ENCODE measurements at regions not wholly inside any gene's neighbourhood (a gene's known extent, or its start where the extent isn't known, plus 50 kb on each side); places are given as distances from the start of the nearest gene placed in this dataset.

GRCh38 chr11:81342966-81343365 is 1390.7 kb downstream of the FAM181B start (continued):
- TF ChIP-seq MYC (IDR thresholded peaks at IDR 0.05; ENCODE audit: borderline replicate concordance, low read length) = no peak

GRCh38 chr11:81340225-81340624 is 1393.4 kb downstream of the FAM181B start:
- TF ChIP-seq CHD2 (IDR thresholded peaks at IDR 0.05; ENCODE audit: low read length, partially characterized antibody) = no peak
- no peak for TF ChIP-seq ZC3H11A (IDR thresholded peaks at IDR 0.05)
- TF ChIP-seq ZNF302 (CRISPR knock-in tag; IDR thresholded peaks at IDR 0.05) = no peak
- no peak for TF ChIP-seq CTCF (IDR thresholded peaks at IDR 0.05)
- TF ChIP-seq EHMT2 (IDR thresholded peaks at IDR 0.05; ENCODE audit: low read depth) = no peak
- TF ChIP-seq POLR2A (IDR thresholded peaks at IDR 0.05; ENCODE audit: low read length) = no peak
- no peak for TF ChIP-seq SREBF2 (IDR thresholded peaks at IDR 0.05)
- no peak for TF ChIP-seq JUNB (IDR thresholded peaks at IDR 0.05)
- TF ChIP-seq SMC3 (IDR thresholded peaks at IDR 0.05) = no peak
- no peak for TF ChIP-seq RAD21 (conservative IDR thresholded peaks at IDR 0.05 in 1 of 2, IDR thresholded peaks at IDR 0.05 in 1 of 2)
- no peak for TF ChIP-seq HOXB5 (CRISPR knock-in tag; IDR thresholded peaks at IDR 0.05)
- no peak for TF ChIP-seq HES2 (IDR thresholded peaks at IDR 0.05)
- no peak for TF ChIP-seq HOXB13 (CRISPR knock-in tag; IDR thresholded peaks at IDR 0.05; ENCODE audit: low read depth)
- no peak for TF ChIP-seq MAZ (IDR thresholded peaks at IDR 0.05; ENCODE audit: borderline replicate concordance, low read depth, low read length)
- TF ChIP-seq CBX8 (IDR thresholded peaks at IDR 0.05) = no peak
- TF ChIP-seq TFCP2L1 (CRISPR knock-in tag; IDR thresholded peaks at IDR 0.05) = no peak
- TF ChIP-seq RFX5 (IDR thresholded peaks at IDR 0.05) = no peak
- TF ChIP-seq FOSL2 (IDR thresholded peaks at IDR 0.05) = no peak
- TF ChIP-seq FOSL2 (CRISPR knock-in tag; IDR thresholded peaks at IDR 0.05) = no peak
- Histone ChIP-seq H3K4me1 (no peaks in the 10 kb centered on the region), H3K27ac (no peak overlapping the region), H3K4me3 (no peak overlapping the region), H3K4me2 (no peak overlapping the region), H3K9me3 (no peaks in the 10 kb centered on the region)
- ChIA-PET CTCF (no interaction called here), POLR2A (no interaction called here)
- no peak for DNase-seq (ENCODE audit: low read depth in 1 of 2, low spot score in 1 of 2)
- WGBS (ENCODE audit: missing lambda C conversion rate) = 13% methylated on average over 1 of the region's 1 CpG
- FAIRE-seq = no peak
- no peak for ATAC-seq

GRCh38 chr11:81339521-81339920 is 1394.1 kb downstream of the FAM181B start:
- no peaks in the 10 kb centered on the region for H3K9me3 ChIP-seq
- ChIA-PET CTCF (no interaction called here), POLR2A (no interaction called here)
- TF ChIP-seq KDM1A (IDR thresholded peaks at IDR 0.05; ENCODE audit: low read depth) (no peak), ATOH8 (CRISPR knock-in tag; IDR thresholded peaks at IDR 0.05; ENCODE audit: low read depth) (no peak), FOSL2 (IDR thresholded peaks at IDR 0.05) (no peak), FOSL2 (CRISPR knock-in tag; IDR thresholded peaks at IDR 0.05) (no peak), EHMT2 (IDR thresholded peaks at IDR 0.05; ENCODE audit: low read depth) (no peak), RFX5 (IDR thresholded peaks at IDR 0.05) (no peak), JUNB (IDR thresholded peaks at IDR 0.05) (no peak), NPAS2 (CRISPR knock-in tag; IDR thresholded peaks at IDR 0.05; ENCODE audit: borderline replicate concordance) (no peak), CHD4 (IDR thresholded peaks at IDR 0.05; ENCODE audit: borderline replicate concordance) (no peak), NFE2L2 (conservative IDR thresholded peaks at IDR 0.05; ENCODE audit: low read length) (no peak), RCOR1 (IDR thresholded peaks at IDR 0.05; ENCODE audit: low read depth, low read length) (no peak), CHD2 (IDR thresholded peaks at IDR 0.05; ENCODE audit: low read length, partially characterized antibody) (no peak), BHLHE40 (IDR thresholded peaks at IDR 0.05; ENCODE audit: low read depth, low read length) (no peak), HMGXB4 (CRISPR knock-in tag; IDR thresholded peaks at IDR 0.05; ENCODE audit: borderline replicate concordance) (no peak)
- 1% methylated on average over 2 of the region's 2 CpGs for WGBS (ENCODE audit: missing lambda C conversion rate)
- no peaks in the 10 kb centered on the region for H3K4me1 ChIP-seq
- ATAC-seq = no peak
- H3K4me2 ChIP-seq = no peak overlapping the region
- no peak overlapping the region for H3K4me3 ChIP-seq
- FAIRE-seq = no peak
- no peak for DNase-seq (ENCODE audit: low read depth in 1 of 2, low spot score in 1 of 2)
- no peak overlapping the region for H3K27ac ChIP-seq
